ENCODE measurements at regions not wholly inside any gene's neighbourhood (a gene's known extent, or its start where the extent isn't known, plus 50 kb on each side); places are given as distances from the start of the nearest gene placed in this dataset.
"Not testable (repeated sequence)": the region's sequence is repeated elsewhere in the genome, so short reads cannot be mapped to it uniquely, and the experiment has no call there.

GRCh38 chr1:199946305-199947155, 81.0 kb upstream of the NR5A2 start:
- no peak for DNase-seq

- peak in 1 of 5 experiments; percentile 40 for DNase-seq
These were observed 78.8 kb upstream of the NR5A2 start for GRCh38 chr1:199948587-199949280.

- not testable (repeated sequence) for DNase-seq
These were observed 76.5 kb upstream of the NR5A2 start for GRCh38 chr1:199951005-199951404.

GRCh38 chr1:199953651-199954050, 73.9 kb upstream of the NR5A2 start:
- no peak for DNase-seq

- no peak for DNase-seq
These were observed 72.8 kb upstream of the NR5A2 start for GRCh38 chr1:199954699-199955098.

- no peak for DNase-seq
These were observed 72.3 kb upstream of the NR5A2 start for GRCh38 chr1:199955235-199955634.

GRCh38 chr1:199956005-199956404, 71.5 kb upstream of the NR5A2 start:
- DNase-seq: no peak

- DNase-seq: no peak
These were observed 68.3 kb upstream of the NR5A2 start for GRCh38 chr1:199959033-199959774.

GRCh38 chr1:199959775-199960110, 67.8 kb upstream of the NR5A2 start:
- DNase-seq: no peak

GRCh38 chr1:199970125-199970524, 57.4 kb upstream of the NR5A2 start:
- no peak for DNase-seq

- no peak for DNase-seq
These were observed 50.9 kb upstream of the NR5A2 start for GRCh38 chr1:199976496-199977144.

Data from T-helper 2 cell (primary cell).